GM21447 (cell line): ENCODE measurements at regions not wholly inside any gene's neighbourhood (a gene's known extent, or its start where the extent isn't known, plus 50 kb on each side); places are given as distances from the start of the nearest gene placed in this dataset.

Source experiments
- ATAC-seq: cut with Tn5 transposase; IDR thresholded peaks from one replicate; pipeline ENCODE4 v1.9.1; 2021; ENCODE audit not compliant: unreplicated experiment

DNA sequence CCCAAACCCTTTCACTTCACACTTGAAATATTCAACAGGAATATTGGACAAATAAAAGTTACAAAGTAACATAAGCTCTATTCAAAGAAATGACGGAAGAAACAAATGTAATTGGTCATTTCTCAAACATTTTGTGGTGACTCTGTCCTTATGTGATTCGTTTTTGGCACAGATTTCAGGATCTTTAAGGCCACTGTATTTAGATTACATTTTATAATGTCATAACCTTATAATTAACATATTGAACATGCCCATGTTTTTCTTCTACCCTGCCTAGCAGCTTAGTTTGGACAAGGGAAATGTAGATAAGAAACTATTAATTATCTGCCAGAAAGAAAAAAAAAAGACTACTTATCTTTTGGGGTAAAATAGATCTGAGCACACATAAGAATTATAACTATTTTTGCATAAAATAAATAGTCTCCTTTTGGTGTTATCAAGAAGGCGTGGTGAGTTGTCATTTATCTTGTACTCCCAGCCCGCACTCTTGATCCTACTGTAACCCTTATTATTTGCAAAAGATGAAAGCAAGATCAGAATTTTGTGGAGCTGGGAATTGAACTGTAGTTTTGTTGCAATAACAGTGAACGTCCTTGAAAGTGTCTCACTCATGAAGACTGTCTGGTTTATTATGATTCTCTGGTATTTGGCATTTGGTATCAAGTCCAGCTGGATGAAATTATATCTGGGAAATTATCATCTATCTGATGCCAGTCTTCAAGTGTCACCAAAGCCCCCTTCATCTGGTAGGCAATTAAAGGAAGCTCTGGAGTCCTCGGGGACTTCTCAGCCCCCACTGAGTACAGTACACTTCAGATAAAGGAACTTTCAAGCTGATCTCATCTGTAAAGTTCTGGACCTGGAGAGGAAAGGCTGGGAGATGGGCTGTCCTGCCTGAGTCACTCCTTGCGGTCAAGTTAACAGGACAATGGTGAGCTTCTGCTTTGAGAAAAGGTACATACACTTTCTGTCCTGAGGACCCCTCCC lies 175.7 kb upstream of the INHBA start:
- ATAC-seq, result no peak

DNA sequence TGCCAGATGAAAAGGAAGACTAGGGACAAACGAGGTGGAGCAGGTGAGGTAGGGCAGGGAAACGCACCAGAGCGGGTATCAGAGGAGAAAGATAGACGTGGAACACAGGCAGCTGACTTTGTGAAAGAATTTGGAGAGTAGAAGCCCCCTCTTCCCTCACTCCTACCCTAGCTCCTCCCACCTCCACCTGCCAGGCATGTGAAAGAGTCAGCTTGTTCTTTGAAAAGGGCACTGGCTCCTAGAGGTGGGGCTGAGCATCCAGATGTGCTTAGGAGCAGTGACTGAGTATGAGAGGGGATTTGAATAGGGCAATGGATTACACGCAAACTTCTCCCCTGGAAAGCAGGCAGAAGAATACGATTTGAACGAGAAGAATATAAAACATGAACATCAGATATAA lies 174.2 kb upstream of the INHBA start:
- ATAC-seq, result no peak

DNA sequence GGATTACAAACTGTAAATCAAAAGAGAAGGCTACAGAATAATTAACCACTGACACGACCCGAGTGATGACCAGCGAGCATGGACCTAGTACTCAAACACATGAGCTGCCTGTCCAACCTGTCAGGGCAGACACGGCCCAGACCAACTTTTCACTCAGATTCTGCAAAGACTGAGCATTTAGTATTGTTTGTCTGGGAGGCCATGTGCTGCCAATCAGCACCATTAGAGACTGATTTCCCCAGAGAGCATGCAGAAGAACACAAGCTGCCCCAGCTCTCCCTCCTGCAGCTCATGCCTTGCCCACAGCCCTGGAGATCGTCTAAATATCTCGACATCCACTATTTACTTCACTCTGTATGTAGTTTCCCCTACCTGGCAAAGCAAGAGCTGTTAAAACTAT lies 172.6 kb upstream of the INHBA start:
- no peak for ATAC-seq

DNA sequence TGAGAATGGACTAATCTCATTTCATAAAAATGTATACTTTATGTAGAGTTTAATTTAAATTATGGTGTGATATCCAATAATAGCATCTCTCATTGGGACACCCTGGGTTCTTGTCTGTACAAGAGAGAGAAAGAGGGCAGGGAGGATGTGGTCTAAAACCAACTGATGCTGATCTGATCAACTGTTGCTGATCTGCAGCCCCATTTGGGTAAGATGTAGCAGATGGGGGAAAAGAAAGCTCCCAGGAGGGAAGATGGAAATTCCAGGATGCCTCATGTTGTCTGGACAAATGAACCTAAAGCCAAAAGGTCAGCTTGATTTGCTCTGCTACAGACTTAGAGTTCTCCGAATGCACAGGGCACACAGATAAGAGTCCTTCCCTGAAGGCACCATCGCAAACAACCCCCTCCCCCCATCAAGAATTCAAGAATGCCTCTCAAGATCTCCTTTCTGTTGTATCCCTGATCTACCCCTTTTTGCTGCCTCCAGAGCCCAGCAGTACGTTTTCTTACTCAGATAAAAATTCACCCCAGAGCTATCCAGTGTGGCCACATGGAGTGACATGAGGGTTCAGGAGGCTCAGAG lies 171.4 kb upstream of the INHBA start:
- ATAC-seq, result no peak

DNA sequence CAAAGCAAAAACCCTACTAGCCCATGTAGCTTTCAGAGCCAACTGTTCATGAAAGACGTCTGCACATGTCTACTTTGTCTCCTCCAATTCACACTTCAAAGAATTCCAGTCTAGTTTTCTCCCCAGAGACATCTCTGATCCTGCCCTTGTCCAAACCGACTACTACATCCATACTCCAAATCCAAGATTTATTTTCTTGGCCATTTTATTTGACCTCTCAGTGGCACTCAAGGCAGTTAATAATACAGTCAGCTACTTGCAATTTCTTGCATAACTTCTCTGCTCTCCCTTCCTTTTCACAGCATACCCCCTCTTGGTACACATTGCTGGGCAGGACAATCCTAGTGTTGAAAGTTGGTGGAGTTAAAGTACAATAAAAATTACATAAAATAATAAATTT lies 170.9 kb upstream of the INHBA start:
- no peak for ATAC-seq

DNA sequence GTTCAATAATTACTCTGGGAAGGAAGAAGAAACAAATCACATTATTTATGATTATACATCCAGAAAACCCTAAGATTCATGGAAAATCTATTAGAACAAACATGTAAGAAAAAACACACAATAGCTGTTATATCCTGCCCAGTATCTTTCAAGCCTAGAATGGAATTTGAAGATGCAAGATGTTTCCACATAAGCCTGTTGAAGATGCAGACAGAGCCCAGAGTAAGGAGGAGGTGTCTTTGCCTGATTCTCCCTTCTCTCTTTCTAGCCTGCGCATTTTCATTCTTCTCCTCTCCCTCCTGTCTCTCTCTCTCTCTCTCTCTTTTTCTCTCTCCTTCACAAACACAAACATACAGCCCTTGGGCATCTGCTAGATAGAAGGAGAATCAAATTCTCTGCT lies 170.1 kb upstream of the INHBA start:
- ATAC-seq, result no peak

DNA sequence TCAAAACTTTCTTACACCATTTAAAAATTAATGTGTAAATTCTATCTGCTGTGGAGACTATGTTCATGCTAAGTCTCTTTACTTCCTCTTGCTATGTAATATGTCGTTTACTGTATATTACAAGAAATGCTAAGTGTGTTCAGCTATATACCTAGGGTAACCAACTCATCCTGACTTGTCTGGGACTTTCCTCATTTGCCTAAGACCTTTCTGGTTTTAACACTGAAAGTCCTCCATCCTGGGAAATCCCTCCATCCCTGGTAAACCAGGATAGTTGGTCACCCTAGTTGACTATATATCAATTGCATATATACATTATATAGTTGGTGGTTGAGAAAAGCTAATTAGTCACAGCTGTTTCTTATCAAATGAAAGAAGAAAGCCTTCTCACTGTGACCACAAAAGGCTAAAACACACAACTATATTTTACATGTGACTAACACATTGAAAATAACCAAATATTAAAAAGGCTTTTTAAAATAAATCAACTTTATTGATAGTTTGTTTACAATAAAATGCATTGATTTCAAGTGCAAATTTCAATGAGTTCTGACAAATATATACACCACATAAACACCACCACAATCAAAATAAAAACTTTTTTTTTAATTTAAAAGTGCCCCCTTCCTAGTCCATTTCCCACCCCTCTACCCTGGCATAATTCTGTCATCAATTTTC lies 167.7 kb upstream of the INHBA start:
- ATAC-seq, result peak; percentile 57

DNA sequence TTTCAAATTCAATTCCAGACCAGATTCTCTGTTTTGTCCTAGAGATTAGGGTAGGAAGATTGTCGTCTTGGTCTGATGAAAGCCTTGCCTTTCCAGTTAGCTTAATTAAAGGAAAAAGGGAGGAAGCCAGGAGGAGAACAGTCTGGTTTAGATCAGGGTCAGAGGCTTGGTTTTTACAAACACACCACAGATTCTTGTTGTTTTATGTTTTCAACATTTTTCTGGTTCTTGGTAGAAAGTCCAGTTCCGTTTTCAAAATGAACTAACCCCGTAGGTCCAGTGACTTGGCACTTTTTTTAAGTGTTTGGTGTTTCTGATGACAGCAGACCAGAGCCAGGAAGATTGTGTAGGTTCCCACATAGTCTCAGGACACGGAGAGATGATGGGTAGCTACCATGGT lies 167.1 kb upstream of the INHBA start:
- ATAC-seq, result peak; percentile 41

DNA sequence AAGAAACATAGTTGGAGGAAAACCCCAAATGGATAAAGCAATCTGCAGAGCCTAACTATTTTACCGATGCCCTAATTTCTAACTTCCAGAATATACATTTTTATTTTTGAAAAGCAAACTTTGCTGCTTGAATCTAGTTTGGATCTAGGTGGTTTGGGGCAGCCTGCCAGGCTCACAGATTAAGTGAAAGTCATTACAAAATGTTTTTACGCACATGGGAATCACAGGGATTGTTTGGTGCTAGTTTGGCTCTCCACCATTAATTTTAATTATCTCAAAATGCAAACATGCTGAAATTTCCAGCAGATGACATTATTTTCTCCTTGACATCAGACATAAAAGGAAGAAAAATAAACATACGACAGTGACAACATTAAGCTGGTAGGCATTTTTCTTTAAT lies 166.7 kb upstream of the INHBA start:
- ATAC-seq, result no peak

DNA sequence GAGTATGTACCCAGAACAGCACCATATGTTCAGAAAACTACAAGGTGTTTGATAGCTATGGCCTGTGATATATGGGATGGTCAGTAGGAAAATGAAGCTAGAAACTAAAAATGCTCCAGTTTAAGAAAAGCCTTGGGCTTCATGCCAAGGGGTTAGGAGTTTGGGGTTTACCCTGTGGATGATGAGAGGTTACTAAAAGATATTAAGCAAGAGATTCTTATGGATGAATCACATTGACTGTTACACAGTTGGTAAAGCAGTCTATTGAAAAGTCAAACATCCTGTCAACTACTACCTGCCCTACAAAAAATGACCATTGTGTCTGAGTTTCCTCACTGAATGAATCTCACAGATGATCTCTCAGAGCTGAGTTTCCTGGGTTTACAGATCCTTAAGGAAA lies 166.2 kb upstream of the INHBA start:
- ATAC-seq, result no peak

DNA sequence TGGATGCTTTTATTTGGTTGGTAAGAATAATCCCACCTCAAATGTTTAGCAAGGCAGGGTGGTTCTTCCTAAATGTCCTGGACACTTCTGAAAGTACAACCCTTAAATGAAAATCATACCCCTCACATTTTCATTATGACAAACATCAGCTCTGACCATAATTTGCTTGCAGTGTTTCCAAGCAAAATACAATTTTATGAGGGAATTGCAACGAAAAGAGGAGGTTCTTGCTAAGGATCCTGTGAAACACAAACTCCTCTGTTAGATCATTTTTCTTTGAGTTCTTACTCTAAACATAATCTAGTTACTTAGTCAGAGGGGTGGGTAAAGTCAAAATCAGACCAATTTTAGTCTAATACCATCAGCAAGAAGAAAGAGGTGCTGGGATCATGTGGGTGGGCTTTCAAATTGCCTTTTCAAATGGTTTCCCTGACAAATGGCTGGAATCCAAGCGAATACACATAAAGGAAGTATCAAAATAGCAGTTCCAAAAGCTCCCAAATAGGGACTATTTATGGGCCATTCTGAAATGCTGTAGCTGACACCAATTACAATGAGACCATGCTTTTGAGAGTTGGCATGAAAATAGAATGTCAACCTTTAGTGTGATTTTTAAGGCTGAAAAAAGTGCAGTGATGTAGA lies 164.9 kb upstream of the INHBA start:
- no peak for ATAC-seq

DNA sequence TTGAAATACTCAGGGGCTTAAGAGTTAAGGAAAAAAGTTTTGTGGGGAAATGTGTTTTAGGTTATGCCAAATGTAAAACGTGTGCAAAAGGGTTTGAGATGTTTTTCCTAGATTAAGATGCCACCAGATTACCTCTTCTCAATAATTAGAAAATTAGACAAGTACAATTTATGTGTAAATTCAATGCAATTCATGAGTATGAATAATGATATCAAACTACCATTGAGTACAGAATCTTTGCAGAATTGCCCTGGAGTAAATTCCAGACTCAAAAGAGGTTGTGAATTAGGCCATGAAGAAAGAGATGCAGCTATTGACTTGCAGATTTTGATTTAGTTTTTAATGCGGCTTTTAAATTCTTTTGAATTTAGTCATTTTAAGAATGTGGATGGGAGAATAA lies 159.4 kb upstream of the INHBA start:
- ATAC-seq, result no peak

DNA sequence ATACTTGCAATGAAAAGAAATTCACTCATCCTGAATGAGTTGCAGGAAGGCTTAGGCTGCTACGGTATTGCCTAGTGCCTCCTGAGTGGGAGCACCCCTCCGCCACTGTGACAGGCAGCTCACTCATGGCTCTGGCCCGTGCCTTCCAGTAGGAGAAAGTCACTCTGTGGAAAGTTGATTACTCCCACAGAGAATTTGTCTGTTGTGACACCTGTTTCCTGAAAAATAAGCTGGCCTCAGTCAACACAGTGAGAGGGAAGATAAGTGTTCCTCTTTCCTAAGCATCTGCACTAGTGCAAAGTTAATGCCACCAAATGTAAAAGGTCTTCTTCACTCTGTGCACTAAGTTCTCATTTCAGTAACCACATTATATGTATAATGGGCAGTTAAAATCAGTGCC lies 158.8 kb upstream of the INHBA start:
- no peak for ATAC-seq

DNA sequence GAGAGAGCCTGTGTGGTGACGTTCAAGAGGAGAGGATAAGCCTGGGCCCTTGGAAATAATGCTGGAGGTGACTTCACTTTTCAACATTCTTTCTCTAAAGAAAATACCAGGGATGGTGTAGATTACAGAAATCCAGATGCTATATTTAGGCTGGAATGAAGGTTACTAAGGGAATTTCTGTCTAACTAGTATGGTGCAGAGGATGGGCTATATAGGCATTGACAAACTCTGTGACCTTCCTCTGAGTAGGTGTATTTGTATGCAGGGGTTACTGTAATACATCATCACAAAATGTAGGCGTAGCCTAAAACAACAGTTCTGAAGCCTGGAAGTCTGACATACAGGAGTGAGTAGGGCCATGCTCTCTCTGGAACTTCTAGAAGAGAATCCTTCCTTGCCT lies 155.3 kb upstream of the INHBA start:
- no peak for ATAC-seq

DNA sequence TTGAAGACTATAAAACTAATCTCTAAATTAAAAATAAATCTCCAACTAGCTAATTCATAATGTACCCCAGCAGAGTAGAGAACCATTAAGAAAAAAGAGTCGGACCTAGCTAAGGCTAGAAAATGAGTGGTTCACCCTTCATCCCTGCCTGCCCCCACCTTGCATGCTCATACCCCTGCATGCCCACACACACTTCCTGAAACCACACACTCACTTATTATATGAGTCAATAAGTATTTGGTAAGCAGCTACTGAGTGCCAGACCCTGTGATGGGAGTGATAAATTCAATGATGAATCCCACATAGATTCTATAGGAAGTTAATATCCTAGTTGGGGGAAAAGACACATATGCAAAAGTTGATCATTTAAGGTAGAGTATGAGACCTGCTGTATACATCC lies 152.9 kb upstream of the INHBA start:
- no peak for ATAC-seq

DNA sequence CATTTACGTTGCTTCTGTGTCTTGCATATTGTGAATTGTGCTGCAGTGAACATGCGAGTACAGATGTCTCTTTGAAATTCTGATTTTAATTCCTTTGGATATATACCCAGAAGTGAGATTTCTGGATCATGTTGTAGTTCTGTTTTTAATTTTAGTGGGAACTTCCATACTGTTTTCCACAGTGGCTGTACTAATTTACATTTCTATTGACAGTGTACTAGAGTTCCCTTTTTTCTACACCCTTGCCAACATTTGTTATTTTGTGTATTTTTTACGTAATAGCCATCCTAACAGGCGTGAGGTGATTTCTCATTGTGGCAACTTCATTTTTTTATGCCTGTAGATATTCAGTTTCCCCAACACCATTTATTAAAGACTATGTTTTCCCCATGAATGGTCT lies 144.7 kb upstream of the INHBA start:
- no peak for ATAC-seq

DNA sequence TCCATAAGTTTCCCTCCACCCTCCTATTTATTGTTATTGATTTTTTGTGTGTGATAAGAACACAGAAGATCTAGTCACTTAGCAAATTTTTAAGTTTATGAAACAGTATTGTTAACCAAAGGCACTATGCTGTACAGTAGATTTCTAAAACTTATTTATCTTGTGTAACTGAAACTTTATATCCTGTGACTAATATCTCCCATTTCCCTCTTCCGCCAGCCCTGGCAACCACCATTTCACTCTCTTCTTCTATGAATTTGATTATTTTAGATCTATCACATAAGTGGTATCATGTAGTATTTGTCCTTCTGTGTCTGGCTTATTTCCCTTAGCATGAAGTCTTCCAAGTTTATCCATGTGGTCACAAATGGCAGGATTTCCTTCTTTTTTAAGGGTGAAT lies 144.3 kb upstream of the INHBA start:
- no peak for ATAC-seq

DNA sequence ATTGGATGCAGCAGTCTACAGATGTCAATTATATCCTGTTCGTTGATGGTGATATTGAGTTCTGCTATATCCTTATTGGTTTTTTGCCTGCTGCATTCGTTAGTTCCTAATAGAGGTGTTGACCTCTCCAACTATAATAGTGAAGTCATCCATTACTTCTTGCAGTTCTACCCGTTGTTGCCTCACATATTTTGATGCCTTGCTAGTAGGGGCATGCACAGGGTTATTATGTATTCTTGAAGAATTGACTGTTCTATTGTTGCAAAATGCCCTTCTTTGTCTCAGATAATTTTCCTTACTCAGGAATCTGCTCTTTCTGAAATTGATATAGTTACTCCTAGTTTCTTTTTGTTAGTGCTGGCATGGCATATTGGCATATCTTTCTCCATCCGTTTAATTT lies 140.1 kb upstream of the INHBA start:
- ATAC-seq, result no peak

DNA sequence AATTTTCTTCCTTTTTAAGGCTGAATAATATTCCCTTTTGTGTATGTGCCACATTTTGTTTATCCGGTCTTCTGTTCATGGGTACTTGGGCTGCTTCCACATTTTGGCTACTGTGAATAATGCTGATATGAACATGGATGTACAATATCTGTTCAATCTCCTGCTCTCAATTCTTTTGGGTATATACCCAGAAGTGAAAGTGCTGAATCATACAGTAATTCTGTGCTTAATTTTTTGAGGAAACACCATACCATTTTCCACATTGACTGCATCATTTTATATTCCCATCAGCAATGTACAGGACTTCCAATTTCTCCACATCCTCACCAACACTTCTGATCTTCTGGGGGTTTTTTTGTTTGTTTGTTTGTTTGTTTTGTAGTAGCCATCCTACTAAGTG lies 135.0 kb upstream of the INHBA start:
- ATAC-seq, result no peak

DNA sequence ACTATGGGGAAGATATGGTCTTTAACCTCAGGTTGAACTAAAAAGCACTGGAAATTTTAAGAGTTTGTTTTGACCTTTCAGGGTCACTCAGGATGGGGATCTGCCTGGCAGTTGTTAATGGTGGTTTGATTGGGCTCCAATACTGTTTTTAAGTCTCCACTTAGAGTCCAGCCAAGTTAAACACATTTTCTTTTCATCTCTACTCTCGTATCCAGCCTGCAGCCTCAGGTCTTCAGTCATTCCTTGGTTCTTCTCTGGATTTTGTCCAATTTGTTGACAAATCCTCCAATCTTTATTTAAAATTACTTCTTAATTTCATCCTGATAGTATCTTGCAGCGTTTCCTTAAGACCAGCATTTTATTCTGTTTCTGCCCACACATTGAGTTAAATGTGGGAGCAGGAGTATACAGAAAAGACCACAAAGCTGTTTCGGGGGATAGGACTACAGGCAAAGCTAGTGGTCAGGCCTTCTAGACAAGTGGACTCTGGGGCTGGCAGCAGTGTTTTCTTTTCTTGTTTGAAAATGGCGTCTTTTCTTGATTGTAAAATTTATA lies 133.2 kb upstream of the INHBA start:
- ATAC-seq, result no peak
